DMS114 treated with DMSO at 0.1 percent for 48 hours (cell line): ENCODE measurements at regions not wholly inside any gene's neighbourhood (a gene's known extent, or its start where the extent isn't known, plus 50 kb on each side); places are given as distances from the start of the nearest gene placed in this dataset.

Experiments used
- DNase-seq: peaks from one replicate; lab custom pipeline; 2025; ENCODE audit not compliant: unreplicated experiment; lab: John Stamatoyannopoulos, UW

- DNase-seq, result no peak
Measured at GRCh38 chr9:12065686-12066085, 627.5 kb upstream of the TYRP1 start.

- no peak for DNase-seq
Measured at GRCh38 chr9:12066455-12067035, 626.6 kb upstream of the TYRP1 start.

GRCh38 chr9:12069366-12069765 lies 623.8 kb upstream of the TYRP1 start:
- no peak for DNase-seq

- no peak for DNase-seq
Measured at GRCh38 chr9:12085399-12085798, 607.8 kb upstream of the TYRP1 start.

- DNase-seq, result no peak
Measured at GRCh38 chr9:12091865-12092527, 601.2 kb upstream of the TYRP1 start.

GRCh38 chr9:12094046-12094445 lies 599.1 kb upstream of the TYRP1 start:
- DNase-seq, result no peak

GRCh38 chr9:12095931-12096330 lies 597.3 kb upstream of the TYRP1 start:
- no peak for DNase-seq

GRCh38 chr9:12133416-12133815 lies 559.8 kb upstream of the TYRP1 start:
- DNase-seq, result no peak

GRCh38 chr9:12141422-12141821 lies 551.8 kb upstream of the TYRP1 start:
- no peak for DNase-seq

- DNase-seq, result no peak
Measured at GRCh38 chr9:12155401-12156134, 537.6 kb upstream of the TYRP1 start.

- DNase-seq, result no peak
Measured at GRCh38 chr9:12162181-12162815, 530.9 kb upstream of the TYRP1 start.

- no peak for DNase-seq
Measured at GRCh38 chr9:12163723-12164458, 529.3 kb upstream of the TYRP1 start.

GRCh38 chr9:12166518-12166917 lies 526.7 kb upstream of the TYRP1 start:
- DNase-seq, result no peak

GRCh38 chr9:12170456-12170855 lies 522.7 kb upstream of the TYRP1 start:
- DNase-seq, result no peak

GRCh38 chr9:12178634-12179033 lies 514.6 kb upstream of the TYRP1 start:
- DNase-seq, result no peak

- DNase-seq, result no peak
Measured at GRCh38 chr9:12182806-12183205, 510.4 kb upstream of the TYRP1 start.

- DNase-seq, result no peak
Measured at GRCh38 chr9:12183321-12183720, 509.9 kb upstream of the TYRP1 start.

- DNase-seq, result no peak
Measured at GRCh38 chr9:12185856-12186255, 507.3 kb upstream of the TYRP1 start.

- DNase-seq, result no peak
Measured at GRCh38 chr9:12191630-12192029, 501.6 kb upstream of the TYRP1 start.

- DNase-seq, result no peak
Measured at GRCh38 chr9:12194731-12195130, 498.5 kb upstream of the TYRP1 start.

- no peak for DNase-seq
Measured at GRCh38 chr9:12195456-12195855, 497.7 kb upstream of the TYRP1 start.
